OCI-LY3 (cell line): ENCODE measurements at regions not wholly inside any gene's neighbourhood (a gene's known extent, or its start where the extent isn't known, plus 50 kb on each side); places are given as distances from the start of the nearest gene placed in this dataset.

Experiments used
- EZH2phosphoT487 ChIP-seq: fragments of 200-600 bp; shearing (Covaris generic); IDR thresholded peaks from 2 replicates; pipeline ENCODE4 v1.6.1; 2018; ENCODE audit warnings: antibody characterized with exemption, mixed run types, low read depth
- TF ChIP-seq, protein P1 (sequence below): fragments of 200-600, 300-600 bp; sonication (generic); IDR thresholded peaks from 2 replicates; pipeline ENCODE4 v1.5.1; 2014; ENCODE audit warnings: antibody characterized with exemption, low read length, low read depth

- TF ChIP-seq, protein P1, sequence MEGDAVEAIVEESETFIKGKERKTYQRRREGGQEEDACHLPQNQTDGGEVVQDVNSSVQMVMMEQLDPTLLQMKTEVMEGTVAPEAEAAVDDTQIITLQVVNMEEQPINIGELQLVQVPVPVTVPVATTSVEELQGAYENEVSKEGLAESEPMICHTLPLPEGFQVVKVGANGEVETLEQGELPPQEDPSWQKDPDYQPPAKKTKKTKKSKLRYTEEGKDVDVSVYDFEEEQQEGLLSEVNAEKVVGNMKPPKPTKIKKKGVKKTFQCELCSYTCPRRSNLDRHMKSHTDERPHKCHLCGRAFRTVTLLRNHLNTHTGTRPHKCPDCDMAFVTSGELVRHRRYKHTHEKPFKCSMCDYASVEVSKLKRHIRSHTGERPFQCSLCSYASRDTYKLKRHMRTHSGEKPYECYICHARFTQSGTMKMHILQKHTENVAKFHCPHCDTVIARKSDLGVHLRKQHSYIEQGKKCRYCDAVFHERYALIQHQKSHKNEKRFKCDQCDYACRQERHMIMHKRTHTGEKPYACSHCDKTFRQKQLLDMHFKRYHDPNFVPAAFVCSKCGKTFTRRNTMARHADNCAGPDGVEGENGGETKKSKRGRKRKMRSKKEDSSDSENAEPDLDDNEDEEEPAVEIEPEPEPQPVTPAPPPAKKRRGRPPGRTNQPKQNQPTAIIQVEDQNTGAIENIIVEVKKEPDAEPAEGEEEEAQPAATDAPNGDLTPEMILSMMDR, result no peak
- no peak for TF ChIP-seq EZH2phosphoT487
Observed at GRCh38 chr4:31015123-31015522, 295.0 kb downstream of the PCDH7 start.
